Urinary bladder (tissue), 3 donors: ENCODE measurements at regions not wholly inside any gene's neighbourhood (a gene's known extent, or its start where the extent isn't known, plus 50 kb on each side); places are given as distances from the start of the nearest gene placed in this dataset.
A peak's percentile ranks its signal among the peaks of the same experiment; 100 is the strongest.
"Not testable (repeated sequence)": the region's sequence is repeated elsewhere in the genome, so short reads cannot be mapped to it uniquely, and the experiment has no call there.

ENCODE experiments used
- DNase-seq: peaks from one replicate; pipeline ENCODE4 v3.0.0-alpha.2; 2015; ENCODE audit errors: extremely low spot score
- H3K27ac ChIP-seq: one replicate; pipeline ENCODE4 v1.5.1; 2013; ENCODE audit warnings: low read depth, mild to moderate bottlenecking, moderate library complexity
- H3K36me3 ChIP-seq: one replicate; pipeline ENCODE4 v1.6.1; 2013; ENCODE audit warnings: mild to moderate bottlenecking, moderate library complexity; ENCODE audit not compliant: insufficient read depth
- H3K4me1 ChIP-seq: one replicate; pipeline ENCODE4 v1.6.1; 2013; ENCODE audit warnings: mild to moderate bottlenecking, moderate library complexity; ENCODE audit not compliant: insufficient read depth
- H3K4me3 ChIP-seq: one replicate; pipeline ENCODE4 v1.5.1; 2013; ENCODE audit warnings: low read depth, low read length
- WGBS: extraction: QIAGEN DNeasy Blood & Tissue Kit; methylation state at CpG from one replicate; pipeline ENCODE4 v1.1.7; 2013; 5-methylcytosine and 5-hydroxymethylcytosine counted together
- donor health status: healthy with polysubstance abuse.
- donor health status: healthy.

GRCh38 chr1:47491341-47491753 lies 53.5 kb downstream of the FOXD2 start:
- no peak overlapping the region for H3K4me3 ChIP-seq
- WGBS = 39% methylated on average over 7 of the region's 7 CpGs
- no peaks in the 10 kb centered on the region for H3K4me1 ChIP-seq
- no peak overlapping the region for H3K27ac ChIP-seq
- no peaks in the 10 kb centered on the region for H3K36me3 ChIP-seq
- no peak for DNase-seq

- WGBS = 26% methylated on average over 8 of the region's 8 CpGs
These were observed 57.4 kb downstream of the FOXD2 start for GRCh38 chr1:47495176-47495713.

GRCh38 chr1:47498551-47498950 lies 60.7 kb downstream of the FOXD2 start:
- no peaks in the 10 kb centered on the region for H3K4me1 ChIP-seq
- no peak overlapping the region for H3K27ac ChIP-seq
- WGBS = 63% methylated on average over 3 of the region's 3 CpGs

More at GRCh38 chr1:47495176-47495713, 57.4 kb downstream of the FOXD2 start:
- H3K27ac ChIP-seq = no peak overlapping the region
- no peak overlapping the region for H3K4me3 ChIP-seq
- H3K4me1 ChIP-seq = no peaks in the 10 kb centered on the region
- H3K36me3 ChIP-seq = no peaks in the 10 kb centered on the region
- no peak for DNase-seq

GRCh38 chr1:47501069-47501468 lies 63.2 kb downstream of the FOXD2 start:
- Histone ChIP-seq H3K36me3 (no peaks in the 10 kb centered on the region), H3K4me3 (no peak overlapping the region), H3K27ac (no peak overlapping the region), H3K4me1 (no peaks in the 10 kb centered on the region)
- 95% methylated on average over 5 of the region's 5 CpGs for WGBS
- no peak for DNase-seq

More at GRCh38 chr1:47498551-47498950, 60.7 kb downstream of the FOXD2 start:
- no peak for DNase-seq
- H3K4me3 ChIP-seq = no peak overlapping the region
- H3K36me3 ChIP-seq = no peaks in the 10 kb centered on the region

GRCh38 chr1:47502746-47503370 lies 65.0 kb downstream of the FOXD2 start:
- Histone ChIP-seq H3K27ac (no peak overlapping the region), H3K36me3 (no peaks in the 10 kb centered on the region), H3K4me3 (no peak overlapping the region), H3K4me1 (no peaks in the 10 kb centered on the region)
- WGBS = 60% methylated on average over 12 of the region's 12 CpGs
- no peak for DNase-seq

- not testable (repeated sequence) for H3K36me3 ChIP-seq, H3K4me3 ChIP-seq, DNase-seq, H3K4me1 ChIP-seq, H3K27ac ChIP-seq
- WGBS = 98% methylated on average over 2 of the region's 4 CpGs
These were observed 67.0 kb downstream of the FOXD2 start for GRCh38 chr1:47504840-47505239.

- Histone ChIP-seq H3K4me3 (no peak overlapping the region), H3K27ac (no peak overlapping the region), H3K36me3 (no peaks in the 10 kb centered on the region), H3K4me1 (no peaks in the 10 kb centered on the region)
- WGBS = 78% methylated on average over 2 of the region's 2 CpGs
- no peak for DNase-seq
These were observed 67.4 kb downstream of the FOXD2 start for GRCh38 chr1:47505267-47505666.

- H3K4me3 ChIP-seq = no peak overlapping the region
These were observed 68.2 kb downstream of the FOXD2 start for GRCh38 chr1:47506053-47506452.

GRCh38 chr1:47507144-47507543 lies 69.3 kb downstream of the FOXD2 start:
- Histone ChIP-seq H3K27ac (no peak overlapping the region), H3K4me3 (no peak overlapping the region), H3K36me3 (no peaks in the 10 kb centered on the region), H3K4me1 (no peaks in the 10 kb centered on the region)
- 84% methylated on average over 3 of the region's 3 CpGs for WGBS
- DNase-seq = no peak

More at GRCh38 chr1:47506053-47506452, 68.2 kb downstream of the FOXD2 start:
- Histone ChIP-seq H3K4me1 (no peaks in the 10 kb centered on the region), H3K27ac (no peak overlapping the region), H3K36me3 (no peaks in the 10 kb centered on the region)
- DNase-seq = no peak
- WGBS = 95% methylated on average over 2 of the region's 2 CpGs

GRCh38 chr1:47507881-47508701 lies 70.2 kb downstream of the FOXD2 start:
- Histone ChIP-seq H3K36me3 (no peaks in the 10 kb centered on the region), H3K4me3 (peak overlapping the region; percentile 52), H3K27ac (no peak overlapping the region), H3K4me1 (no peaks in the 10 kb centered on the region)
- 2% methylated on average over 77 of the region's 77 CpGs for WGBS
- no peak for DNase-seq

- Histone ChIP-seq H3K4me1 (no peaks in the 10 kb centered on the region), H3K36me3 (no peaks in the 10 kb centered on the region), H3K27ac (no peak overlapping the region), H3K4me3 (peak overlapping the region; percentile 52)
- WGBS = 19% methylated on average over 18 of the region's 18 CpGs
- no peak for DNase-seq
These were observed 71.0 kb downstream of the FOXD2 start for GRCh38 chr1:47508702-47509431.

GRCh38 chr1:47510282-47510811 lies 72.5 kb downstream of the FOXD2 start:
- Histone ChIP-seq H3K4me3 (no peak overlapping the region), H3K36me3 (no peaks in the 10 kb centered on the region), H3K27ac (no peak overlapping the region), H3K4me1 (no peaks in the 10 kb centered on the region)
- 90% methylated on average over 10 of the region's 10 CpGs for whole genome bisulfite sequencing
- DNase-seq = no peak

GRCh38 chr1:47511825-47512224 lies 74.0 kb downstream of the FOXD2 start:
- no peak for DNase-seq
- Histone ChIP-seq H3K27ac (no peak overlapping the region), H3K36me3 (no peaks in the 10 kb centered on the region), H3K4me3 (no peak overlapping the region), H3K4me1 (no peaks in the 10 kb centered on the region)
- WGBS = 97% methylated on average over 2 of the region's 2 CpGs
